ENCODE measurements at regions not wholly inside any gene's neighbourhood (a gene's known extent, or its start where the extent isn't known, plus 50 kb on each side); places are given as distances from the start of the nearest gene placed in this dataset.
"Not testable (repeated sequence)": the region's sequence is repeated elsewhere in the genome, so short reads cannot be mapped to it uniquely, and the experiment has no call there.

DNA sequence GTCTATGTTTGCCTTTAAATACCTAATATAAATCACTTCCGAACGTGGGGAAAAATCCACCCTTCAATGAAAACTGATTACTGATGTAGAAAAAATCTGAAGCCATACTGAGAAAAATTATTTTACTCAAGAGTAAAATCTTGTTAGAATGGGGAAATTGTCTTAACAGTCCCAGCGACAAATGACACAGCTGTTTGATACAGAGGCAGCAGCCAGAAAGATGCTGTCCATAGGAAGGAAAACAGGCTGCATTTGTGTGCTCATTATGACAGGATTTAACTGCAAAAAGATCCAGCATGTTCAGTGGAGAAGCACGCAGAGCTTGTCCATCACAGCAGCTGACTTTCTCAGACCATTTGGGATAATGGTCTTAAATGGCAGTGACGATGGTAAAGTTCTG is 443.0 kb downstream of the TFAP2B start:
- no peak for DNase-seq

DNA sequence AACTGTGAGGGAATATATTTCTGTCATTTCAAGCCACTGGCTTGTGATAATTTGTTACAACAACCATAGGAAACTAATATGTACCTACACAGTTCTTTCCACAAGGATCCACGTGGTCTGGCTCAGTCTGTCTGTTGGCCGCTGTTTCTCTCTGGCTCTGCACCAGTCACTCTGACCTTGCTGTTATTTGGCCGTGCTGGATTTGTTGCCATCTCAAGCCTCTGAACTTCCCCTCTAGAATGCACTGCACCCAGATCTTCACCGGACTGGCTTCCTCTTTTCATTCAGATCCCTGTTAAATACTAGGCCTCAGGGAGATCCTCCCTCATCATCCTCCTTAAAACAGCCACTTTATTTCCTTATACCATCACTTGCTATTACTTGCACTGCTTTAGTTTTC is 446.8 kb downstream of the TFAP2B start:
- no peak for DNase-seq

DNA sequence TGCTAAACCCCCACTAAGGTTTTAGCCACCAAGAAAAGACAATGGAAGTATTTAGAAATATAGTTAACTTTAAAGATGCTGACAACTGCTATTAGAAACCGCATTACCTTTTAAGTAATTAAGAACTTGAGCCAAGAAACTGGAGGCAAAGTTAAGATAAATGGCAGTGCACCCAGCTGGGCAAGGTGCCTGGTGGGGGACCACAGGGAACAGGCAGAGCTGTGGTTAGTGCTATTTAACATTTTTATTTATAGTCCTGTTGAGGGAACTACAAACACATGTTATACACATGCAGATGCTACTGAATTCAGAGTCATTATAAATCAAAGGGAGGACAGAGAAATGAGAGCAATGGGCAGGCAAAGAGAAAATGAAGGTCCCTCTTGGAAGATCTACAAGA is 447.9 kb downstream of the TFAP2B start:
- no peak for DNase-seq

DNA sequence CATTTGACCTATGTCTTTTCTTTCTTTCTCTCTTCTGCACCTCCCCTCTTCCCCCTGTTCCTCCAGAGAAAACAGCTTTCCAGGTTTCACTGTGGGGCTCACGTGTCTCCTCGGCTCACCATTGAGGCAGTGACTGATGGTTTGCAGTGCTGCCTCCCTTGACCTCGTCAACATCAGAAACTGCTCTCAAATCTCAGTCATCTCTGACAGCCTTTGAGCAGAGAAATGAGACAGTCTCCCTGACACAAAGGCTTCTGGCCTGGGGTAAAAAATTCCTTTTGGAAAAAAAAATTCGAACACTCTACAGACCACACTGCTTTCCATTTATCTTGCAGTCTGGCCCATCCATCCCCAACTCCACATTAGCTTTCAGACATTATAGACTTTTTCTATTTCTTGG is 450.0 kb downstream of the TFAP2B start:
- no peak for DNase-seq

DNA sequence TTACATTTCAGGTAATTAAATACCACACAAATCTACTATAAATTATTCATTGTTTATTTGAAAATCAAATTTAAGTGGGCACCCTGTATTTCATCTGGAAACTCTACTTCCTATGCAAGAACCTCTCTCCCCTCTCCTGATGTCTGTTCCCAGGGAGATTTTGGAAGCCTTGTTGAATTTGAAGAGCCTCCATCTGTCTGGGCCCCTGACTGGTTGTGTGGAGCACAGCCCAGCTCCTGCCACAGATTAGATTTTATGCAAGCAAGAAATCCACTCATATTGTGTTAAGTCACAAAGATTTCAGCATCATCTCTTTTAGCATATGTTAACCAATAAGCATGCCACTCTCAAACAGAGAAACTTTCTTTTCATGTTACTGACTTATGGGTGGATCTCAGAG is 451.2 kb downstream of the TFAP2B start:
- DNase-seq: no peak

DNA sequence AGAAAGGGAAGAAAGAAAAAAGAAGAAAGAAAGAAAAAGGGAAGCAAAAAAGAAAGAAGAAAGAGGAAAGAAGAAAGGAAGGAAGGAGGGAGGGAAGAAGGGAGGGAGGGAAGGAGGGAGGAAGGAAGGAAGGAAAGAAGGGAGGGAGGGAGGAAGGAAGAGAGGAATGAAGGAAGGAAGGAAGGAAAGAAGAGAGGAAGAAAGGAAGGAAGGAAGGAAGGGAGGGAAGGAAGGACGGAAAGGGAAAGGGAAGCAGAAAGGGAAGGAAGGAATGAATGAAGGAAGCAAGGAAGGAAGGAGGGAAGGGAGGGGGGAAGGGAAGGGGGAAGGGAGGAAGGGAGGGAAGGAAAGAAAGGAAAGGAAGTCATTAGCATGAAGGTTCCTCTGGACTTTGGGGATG is 452.9 kb downstream of the TFAP2B start:
- DNase-seq: no peak

DNA sequence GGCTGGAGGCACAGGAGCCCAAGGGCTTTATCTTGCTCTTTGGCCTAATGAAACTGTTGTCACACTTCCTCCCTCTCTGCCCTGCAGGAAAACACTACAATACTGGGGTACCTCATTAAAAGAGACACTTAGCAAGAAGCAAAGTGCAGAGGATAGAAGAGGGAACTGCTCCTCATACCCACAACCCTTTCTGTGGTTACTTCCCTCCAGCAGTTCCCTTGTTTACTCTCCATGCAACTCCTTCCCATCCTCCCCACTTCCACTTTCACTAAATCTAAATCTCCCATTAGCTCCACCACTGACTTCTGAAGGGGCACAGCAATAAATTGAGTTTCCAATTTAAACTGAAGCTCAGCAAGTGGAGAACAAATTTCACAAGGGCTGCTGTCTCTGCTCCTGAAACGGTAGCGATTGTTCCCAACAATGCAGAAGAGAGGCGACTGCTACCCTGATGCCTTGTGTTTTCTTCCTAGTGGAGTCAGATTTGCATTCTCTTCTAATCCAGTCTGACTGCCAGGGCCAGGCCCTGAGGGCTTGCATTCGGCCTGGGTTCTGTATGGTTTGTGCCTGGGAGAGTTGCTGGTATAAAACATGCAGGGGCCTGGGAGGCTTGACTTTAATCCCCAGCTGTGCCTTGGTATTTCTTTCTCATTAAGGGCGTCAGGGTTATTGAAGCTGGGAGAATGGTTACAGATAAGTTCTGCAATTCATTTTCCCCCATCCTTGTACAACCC is 454.7 kb downstream of the TFAP2B start:
- no peak for DNase-seq

DNA sequence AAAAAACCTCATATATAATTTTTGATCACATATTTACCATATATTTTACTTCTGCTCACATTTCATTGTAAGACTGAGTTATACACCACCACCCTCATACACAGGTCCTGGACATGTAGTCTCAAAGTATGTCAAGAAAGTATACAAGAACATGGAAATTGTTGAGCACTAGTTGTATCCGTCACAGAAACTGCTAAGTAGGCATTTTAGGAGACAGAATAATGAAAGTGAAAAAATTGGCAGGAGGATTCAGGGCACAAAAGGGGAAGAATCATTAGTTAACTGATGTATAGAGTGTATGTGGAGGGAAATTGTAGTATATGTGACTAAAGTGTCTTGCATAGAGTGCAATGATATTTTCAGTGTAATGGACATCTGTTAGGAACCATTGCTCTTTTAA is 458.8 kb downstream of the TFAP2B start:
- no peak for DNase-seq

DNA sequence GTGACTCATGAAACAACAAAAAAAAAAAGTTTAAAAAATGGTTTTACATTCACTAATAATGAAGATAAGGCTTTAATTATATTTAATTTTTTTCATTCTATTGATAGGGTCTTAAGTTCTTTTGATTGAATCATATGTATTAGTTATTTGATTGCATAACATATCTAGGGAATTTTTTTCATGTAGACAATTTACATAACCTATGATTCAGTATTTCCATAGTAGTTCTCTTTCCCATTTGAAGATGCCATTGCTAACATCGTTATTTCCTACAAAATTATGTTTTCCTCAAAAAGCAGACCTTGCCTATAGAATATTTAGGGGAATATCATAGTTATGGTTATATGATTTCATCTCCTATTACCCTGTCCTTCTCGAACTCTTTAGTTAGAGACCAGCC is 463.4 kb downstream of the TFAP2B start:
- no peak for DNase-seq

DNA sequence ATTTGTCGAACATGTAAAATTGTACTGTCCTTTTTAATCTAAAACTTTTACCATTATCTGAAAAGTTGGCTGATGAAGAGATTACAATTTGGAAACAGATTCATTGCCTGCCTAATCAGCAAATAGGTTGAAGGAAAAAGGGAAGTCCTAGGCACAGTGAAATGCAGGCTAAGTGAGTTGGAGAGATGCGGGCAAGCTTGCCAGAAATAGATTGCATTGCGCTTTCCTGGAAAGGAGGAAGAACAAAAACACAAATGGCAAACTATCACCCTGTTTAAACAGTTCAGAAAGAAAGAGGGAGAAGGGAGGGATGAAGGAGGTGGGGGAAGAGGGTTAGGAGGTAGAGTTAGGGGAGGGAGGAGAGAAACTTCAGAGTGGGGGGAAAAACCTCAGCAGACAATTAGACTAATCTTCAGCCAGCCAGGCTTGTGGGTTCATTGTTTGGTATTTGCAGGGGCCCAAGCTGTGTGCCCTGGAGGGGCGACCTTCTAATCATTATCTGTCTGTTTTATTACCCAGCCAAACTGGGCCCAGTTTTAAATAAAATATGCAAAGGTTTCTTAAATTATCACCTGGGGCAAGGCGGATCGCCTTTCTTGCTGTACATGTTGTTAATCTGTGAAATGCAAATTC is 465.2 kb downstream of the TFAP2B start:
- no peak for DNase-seq

DNA sequence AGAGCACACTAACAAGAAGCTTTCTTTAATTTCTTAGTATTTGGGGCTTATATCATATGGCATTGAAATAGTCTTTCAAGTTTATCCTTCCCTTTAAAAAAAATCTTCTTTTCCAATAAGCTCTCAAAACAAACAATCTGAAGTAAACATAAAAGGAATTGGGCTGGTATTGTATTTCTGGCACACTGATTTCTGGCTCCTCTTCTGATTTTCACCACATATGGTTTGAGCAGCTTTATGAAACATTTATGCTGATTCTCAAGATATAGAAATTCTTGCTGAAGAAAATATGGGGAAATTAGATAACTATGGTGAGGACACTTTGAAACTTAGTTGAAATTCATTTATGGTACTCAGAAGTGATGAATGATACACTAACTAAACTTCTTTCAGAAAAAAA is 467.2 kb downstream of the TFAP2B start:
- no peak for DNase-seq

DNA sequence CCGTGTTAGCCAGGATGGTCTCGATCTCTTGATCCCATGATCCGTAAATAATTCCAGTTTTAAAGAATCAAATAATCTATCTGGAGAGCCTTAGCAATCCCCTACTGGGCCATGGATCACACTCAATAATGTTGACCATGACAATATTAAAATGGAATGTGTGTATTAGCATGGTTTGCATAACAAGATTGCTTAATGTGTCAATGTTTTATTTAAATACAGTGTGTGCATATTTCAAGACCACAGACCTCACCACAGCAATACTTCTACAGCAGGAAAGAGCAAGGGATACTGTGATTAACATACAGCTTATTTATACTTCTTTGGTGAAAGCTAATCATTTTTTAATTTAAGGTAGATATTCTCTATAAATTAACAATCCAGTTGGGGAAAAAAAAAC is 470.4 kb downstream of the TFAP2B start:
- no peak for DNase-seq

DNA sequence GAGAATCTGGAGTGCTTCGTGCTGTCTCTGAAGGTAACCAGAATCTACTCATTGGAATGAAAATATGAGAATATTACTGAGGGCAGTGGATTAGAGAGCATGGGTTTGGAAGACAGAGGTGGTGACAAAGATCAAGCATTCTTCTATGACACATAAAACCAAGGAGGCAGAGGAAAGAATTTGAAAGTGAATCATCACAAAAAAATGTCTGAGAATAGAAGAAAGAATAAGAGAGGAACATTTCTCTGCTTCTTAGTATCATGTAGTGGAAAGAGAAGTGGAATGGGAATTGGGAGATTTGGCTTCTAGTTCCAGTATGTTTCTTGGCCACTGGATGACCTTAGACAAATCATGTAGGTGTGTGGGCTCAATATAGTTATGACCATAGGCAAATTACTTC is 474.0 kb downstream of the TFAP2B start:
- DNase-seq: no peak

DNA sequence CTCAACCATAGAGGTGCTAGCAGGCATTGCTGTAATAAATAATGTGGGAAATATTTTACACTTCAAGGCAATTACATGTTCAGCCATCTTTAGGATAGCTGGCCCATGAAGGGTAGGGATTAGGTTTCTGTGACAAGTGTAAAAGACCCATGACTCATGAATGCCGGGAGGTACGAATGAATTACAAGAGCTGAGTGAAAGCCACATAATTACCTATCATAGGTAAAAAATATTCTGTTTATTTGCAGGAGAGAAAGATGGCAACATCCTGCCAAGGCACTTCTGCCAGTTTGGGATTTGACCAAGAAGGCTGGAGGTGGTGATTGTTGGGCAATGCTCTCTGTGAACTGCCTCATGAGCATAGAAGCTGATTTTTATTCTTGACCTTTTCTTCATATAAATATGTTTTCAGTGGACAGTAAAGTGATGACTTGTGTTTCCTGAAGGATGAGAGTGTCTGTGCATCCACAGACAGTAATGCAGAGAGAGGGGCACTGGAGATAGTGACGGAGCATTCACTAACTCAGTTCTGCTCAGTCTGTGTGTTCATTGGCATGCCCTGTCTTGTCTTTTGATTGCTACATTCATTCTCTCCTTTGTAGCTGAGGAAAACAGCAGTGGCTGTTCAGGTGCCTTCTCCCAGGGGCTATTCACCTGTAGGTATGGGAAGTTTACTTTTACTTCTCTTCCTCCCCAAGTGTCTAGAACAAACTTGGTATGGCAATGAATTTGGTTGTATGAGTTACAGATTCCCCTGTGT is 481.1 kb downstream of the TFAP2B start:
- DNase-seq: no peak

DNA sequence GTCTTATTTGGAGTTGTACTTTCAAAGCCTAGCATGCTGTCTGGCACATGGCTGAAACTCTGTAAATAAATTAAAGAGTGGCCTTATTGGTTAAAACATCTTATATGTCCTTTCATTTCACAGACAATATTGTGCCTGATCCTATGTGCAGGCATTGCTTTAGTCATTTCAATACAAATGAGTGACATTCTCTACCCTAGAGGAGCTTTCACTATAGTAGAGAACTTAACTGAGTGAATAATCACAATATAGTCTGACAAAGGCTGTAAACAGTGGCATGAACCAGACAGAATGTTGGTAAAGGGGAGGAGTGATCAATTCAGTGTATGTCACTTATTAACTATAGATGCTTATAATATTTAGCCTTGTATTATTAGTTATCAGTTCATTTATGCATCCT is 481.8 kb downstream of the TFAP2B start:
- no peak for DNase-seq

DNA sequence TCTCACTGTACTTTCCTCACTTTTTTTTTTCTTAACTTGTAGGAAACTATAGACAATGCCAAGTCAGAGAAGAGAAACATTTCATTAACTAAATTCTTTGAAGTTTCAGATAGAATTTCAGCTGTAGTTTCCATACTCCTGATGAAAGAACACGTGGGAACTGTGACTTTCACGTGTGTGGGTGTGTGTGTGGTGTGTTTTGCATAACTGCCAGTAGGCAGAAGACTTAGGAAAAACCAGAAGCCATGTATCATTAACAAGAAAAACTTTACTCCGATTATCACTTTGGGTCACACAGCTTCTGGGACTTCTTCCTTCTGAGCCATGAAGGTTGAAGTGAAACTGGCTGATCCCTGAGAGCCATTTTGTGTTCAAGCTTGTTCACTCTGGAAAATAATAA is 483.3 kb downstream of the TFAP2B start:
- DNase-seq: no peak

DNA sequence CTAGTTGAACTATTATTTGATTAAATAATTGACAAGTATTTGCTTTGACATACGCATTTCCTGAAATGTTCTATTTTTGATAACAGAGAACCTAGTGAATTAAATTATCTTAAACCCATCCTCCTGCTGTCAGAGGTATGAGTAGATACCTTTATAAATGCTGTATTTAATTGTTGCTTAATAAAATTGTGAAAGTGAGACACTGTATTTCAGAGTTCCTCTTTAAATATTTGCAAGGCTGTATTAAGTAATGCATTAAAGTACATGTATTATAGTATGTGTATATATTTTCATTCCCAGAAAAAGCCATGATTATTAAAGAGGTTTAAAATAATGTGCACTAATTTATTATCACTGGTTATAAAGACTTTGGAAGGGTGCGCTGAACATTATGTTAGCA is 483.8 kb downstream of the TFAP2B start:
- DNase-seq: no peak

DNA sequence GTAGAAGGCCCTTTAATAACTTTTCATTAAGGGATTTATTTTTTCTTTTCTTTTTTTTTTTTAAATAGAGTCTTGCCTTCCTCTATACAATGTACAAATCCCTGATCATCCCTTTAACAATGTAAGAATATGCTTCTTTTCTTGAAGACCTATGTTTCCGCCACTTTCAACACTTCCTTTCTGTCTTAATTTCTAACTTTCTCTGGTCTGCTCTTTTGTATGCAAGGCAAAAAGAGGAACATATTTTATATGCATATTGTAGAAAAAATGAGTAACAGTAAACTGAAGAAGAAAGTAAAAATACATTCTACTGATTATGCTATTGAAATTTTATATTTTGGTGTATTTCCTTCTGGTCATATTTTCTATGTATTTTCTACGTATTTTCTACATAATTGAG is 484.7 kb downstream of the TFAP2B start:
- DNase-seq: no peak

DNA sequence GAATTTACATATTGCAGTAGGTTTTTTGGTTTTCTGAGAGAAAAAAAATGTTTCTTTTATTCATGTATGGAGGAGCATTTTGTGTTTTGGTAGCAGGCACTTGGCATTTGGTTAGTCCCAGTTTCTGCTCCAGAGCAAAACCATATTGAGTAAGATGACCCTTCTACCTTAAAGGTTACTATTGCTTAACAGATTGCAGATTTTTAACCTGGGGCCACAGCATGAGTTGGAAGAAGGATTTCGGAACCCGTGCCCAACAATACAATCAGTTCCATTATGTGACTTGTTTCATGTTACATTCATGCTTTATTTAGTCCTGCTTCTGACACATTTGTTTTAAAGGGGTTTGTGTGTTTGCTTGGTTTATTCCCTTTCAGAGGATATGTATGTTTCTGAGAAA is 496.3 kb downstream of the TFAP2B start:
- no peak for DNase-seq

DNA sequence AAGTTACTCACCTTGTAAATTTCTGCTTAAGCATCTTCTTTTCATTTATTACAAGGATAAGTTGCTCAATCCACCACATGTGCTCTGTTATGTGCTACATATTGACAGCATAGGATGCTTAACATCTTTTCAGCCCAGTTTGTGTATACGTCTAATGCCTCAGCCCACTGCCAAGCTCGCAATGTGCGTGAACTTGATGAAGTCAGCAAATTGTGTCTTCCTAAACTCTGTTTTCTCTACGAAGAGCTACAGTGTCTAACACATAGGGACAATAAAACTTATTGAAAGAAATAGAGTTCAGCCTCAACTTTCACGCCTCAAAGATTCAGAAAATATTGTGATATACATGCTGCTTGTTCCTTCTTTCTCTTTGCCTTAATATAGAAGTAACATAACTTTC is 500.0 kb downstream of the TFAP2B start:
- DNase-seq: no peak

DNA sequence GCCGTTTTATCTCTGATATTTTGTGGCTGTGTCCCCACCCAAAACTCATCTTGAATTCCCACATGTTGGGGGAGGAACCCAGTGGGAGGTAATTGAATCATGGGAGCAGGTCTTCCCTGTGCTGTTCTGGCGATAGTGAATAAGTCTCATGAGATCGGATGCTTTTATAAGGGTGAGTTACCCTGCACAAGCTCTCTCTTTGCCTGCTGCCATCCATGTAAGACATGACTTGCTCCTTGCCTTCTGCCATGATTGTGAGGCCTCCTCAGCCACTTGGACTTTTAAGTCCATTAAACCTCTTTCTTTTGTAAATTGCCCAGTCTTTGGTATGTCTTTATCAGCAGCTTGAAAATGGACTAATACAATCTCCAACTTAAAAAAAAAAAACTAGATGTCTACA is 502.8 kb downstream of the TFAP2B start:
- not testable (repeated sequence) for DNase-seq

DNA sequence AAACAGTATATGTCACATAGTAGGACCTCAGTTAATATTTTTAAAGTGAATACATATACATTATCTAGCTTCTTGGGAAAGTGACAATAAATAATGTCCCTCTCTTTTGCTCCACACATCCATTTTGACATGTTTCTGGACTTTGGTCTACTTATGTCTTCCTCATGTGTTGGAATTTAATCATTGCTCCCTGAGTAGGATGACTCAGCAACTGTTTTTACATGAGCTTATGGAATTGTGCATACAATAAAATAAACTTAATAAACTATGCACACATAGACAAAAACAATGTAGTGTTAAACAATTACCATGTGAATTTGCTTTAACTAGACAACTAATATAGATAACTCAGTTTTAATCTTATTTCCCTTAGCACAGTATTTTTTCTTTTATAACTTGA is 503.8 kb downstream of the TFAP2B start:
- no peak for DNase-seq

DNA sequence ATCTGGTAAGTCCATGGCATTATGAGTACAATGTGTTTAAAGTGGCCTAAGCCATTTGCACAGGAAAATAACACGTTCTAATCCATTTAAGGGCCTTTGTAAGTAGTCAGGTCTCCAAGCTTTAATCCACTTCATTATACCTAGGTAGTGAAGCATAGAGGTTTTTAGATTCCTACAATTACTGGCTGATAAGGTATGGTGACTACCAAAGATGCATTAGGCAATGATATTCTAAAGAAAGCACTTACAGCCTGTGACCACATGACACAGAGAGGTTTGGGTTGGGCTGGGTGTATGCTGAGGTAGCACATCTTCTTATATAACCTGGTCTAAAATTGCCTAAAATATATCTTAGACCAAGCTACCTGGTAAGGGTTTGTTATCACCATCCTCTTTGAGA is 504.4 kb downstream of the TFAP2B start:
- no peak for DNase-seq

DNA sequence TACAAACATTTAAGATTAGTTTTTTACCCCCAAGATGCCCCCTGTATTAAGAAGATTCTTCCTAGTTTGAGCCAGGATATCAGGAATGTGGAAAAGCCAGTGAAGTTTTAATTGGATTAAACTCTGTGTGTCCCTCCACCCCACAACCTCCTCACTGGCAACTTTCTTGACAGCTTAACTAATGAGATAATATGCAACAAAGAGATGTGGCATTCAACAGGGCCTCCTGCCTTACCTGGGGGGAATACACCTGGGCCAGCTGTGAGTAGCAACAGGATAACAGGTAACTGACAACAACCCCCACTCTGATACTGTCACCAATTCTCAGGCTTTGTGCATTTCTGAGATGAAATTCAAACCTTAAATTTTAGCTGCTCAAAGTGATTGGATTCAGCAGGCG is 512.3 kb downstream of the TFAP2B start:
- DNase-seq: no peak

All from T-helper 2 cell (primary cell).